Mesothelial cell of epicardium (in vitro differentiated cells): ENCODE measurements at regions not wholly inside any gene's neighbourhood (a gene's known extent, or its start where the extent isn't known, plus 50 kb on each side); places are given as distances from the start of the nearest gene placed in this dataset.
"Not testable (repeated sequence)": the region's sequence is repeated elsewhere in the genome, so short reads cannot be mapped to it uniquely, and the experiment has no call there.

Experiments used
- DNase-seq, 2 experiments: peaks; one replicate each; pipeline ENCODE4 v3.0.0; 2021; ENCODE audit warnings: low spot score in 2 of 2; ENCODE audit not compliant: unreplicated experiment in 2 of 2
- H3K27ac Mint-ChIP-seq: 2 replicates; pipeline ENCODE4 v1.8.0; 2021; ENCODE audit warnings: mixed read lengths
- H3K27me3 Mint-ChIP-seq: 2 replicates; pipeline ENCODE4 v1.8.0; 2021; ENCODE audit warnings: low read depth, mixed read lengths
- H3K36me3 Mint-ChIP-seq: 2 replicates; pipeline ENCODE4 v1.8.0; 2021; ENCODE audit warnings: mixed read lengths
- H3K4me1 Mint-ChIP-seq: 2 replicates; pipeline ENCODE4 v1.8.0; 2021; ENCODE audit warnings: mixed read lengths
- H3K4me3 Mint-ChIP-seq: 2 replicates; pipeline ENCODE4 v1.8.0; 2021; ENCODE audit warnings: mild to moderate bottlenecking, moderate library complexity, mixed read lengths
- H3K9me3 Mint-ChIP-seq: 2 replicates; pipeline ENCODE4 v1.8.0; 2021; ENCODE audit warnings: mixed read lengths
- CTCF ChIP-seq: fragments of 200-600 bp; sonication (generic); IDR thresholded peaks from one replicate; pipeline ENCODE4 v1.5.0; 2021; ENCODE audit warnings: antibody characterized with exemption; ENCODE audit not compliant: unreplicated experiment

- DNase-seq = no peak
- no peak for TF ChIP-seq CTCF
- Mint-ChIP-seq H3K36me3 (no peaks in the 10 kb centered on the region), H3K4me1 (no peaks in the 10 kb centered on the region), H3K27me3 (peaks cover 1% of the 10 kb centered on the region), H3K27ac (no peak overlapping the region), H3K4me3 (no peak overlapping the region), H3K9me3 (peaks cover 12% of the 10 kb centered on the region)
These were observed 136.6 kb upstream of the SETMAR start for GRCh38 chr3:4166540-4166939.

- not testable (repeated sequence) for H3K4me3 Mint-ChIP-seq, H3K36me3 Mint-ChIP-seq
These were observed 135.9 kb upstream of the SETMAR start for GRCh38 chr3:4167230-4167629.

GRCh38 chr3:4174791-4175190 is 128.4 kb upstream of the SETMAR start:
- Mint-ChIP-seq H3K9me3 (peaks cover 13% of the 10 kb centered on the region), H3K27ac (no peak overlapping the region), H3K36me3 (no peaks in the 10 kb centered on the region), H3K4me3 (no peak overlapping the region), H3K4me1 (no peaks in the 10 kb centered on the region), H3K27me3 (peaks cover 11% of the 10 kb centered on the region)
- no peak for DNase-seq
- TF ChIP-seq CTCF = no peak

More at GRCh38 chr3:4167230-4167629, 135.9 kb upstream of the SETMAR start:
- not testable (repeated sequence) for H3K27ac Mint-ChIP-seq, H3K27me3 Mint-ChIP-seq, H3K4me1 Mint-ChIP-seq, DNase-seq
- H3K9me3 Mint-ChIP-seq = peaks cover 12% of the 10 kb centered on the region

- Mint-ChIP-seq H3K27me3 (peaks cover 7% of the 10 kb centered on the region), H3K4me1 (no peaks in the 10 kb centered on the region), H3K36me3 (no peaks in the 10 kb centered on the region), H3K4me3 (no peak overlapping the region), H3K9me3 (peaks cover 9% of the 10 kb centered on the region), H3K27ac (no peak overlapping the region)
- no peak for TF ChIP-seq CTCF
- no peak for DNase-seq
These were observed 111.2 kb upstream of the SETMAR start for GRCh38 chr3:4191971-4192370.

GRCh38 chr3:4195006-4195405 is 108.2 kb upstream of the SETMAR start:
- no peaks in the 10 kb centered on the region for H3K36me3 Mint-ChIP-seq
- no peak for DNase-seq
- no peak for TF ChIP-seq CTCF
- H3K4me1 Mint-ChIP-seq = no peaks in the 10 kb centered on the region
- H3K9me3 Mint-ChIP-seq = peaks cover 13% of the 10 kb centered on the region
- H3K27ac Mint-ChIP-seq = no peak overlapping the region
- no peak overlapping the region for H3K4me3 Mint-ChIP-seq
- peaks cover 13% of the 10 kb centered on the region for H3K27me3 Mint-ChIP-seq

- Mint-ChIP-seq H3K4me3 (no peak overlapping the region), H3K4me1 (no peaks in the 10 kb centered on the region), H3K9me3 (peaks cover 15% of the 10 kb centered on the region), H3K36me3 (no peaks in the 10 kb centered on the region), H3K27me3 (peaks cover 19% of the 10 kb centered on the region), H3K27ac (no peak overlapping the region)
- DNase-seq = no peak
- no peak for TF ChIP-seq CTCF
These were observed 106.5 kb upstream of the SETMAR start for GRCh38 chr3:4196506-4197147.
